ENCODE measurements at regions not wholly inside any gene's neighbourhood (a gene's known extent, or its start where the extent isn't known, plus 50 kb on each side); places are given as distances from the start of the nearest gene placed in this dataset.

DNA sequence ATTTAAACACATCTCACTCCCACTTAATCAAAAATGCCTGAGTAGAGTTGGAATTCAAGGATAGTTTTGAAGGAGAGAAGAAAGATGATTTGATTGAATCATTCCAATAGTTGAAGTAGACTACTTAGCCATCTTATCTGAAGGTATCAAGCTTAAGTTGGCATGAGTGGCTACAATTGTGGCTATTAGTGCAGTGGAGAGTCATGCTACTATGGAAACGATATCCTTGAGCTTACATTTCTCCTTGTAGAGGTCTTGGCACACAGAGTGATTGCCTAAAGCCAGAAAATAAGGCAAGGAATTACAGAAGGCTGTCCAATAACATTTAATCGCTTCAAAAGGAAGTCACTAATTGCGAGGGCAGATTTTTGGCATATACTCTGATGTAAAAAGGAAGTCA, 1022.7 kb downstream of the IGSF11 start:
- no peak for TF ChIP-seq POLR2A (IDR thresholded peaks at IDR 0.05)
- TF ChIP-seq, protein P1, sequence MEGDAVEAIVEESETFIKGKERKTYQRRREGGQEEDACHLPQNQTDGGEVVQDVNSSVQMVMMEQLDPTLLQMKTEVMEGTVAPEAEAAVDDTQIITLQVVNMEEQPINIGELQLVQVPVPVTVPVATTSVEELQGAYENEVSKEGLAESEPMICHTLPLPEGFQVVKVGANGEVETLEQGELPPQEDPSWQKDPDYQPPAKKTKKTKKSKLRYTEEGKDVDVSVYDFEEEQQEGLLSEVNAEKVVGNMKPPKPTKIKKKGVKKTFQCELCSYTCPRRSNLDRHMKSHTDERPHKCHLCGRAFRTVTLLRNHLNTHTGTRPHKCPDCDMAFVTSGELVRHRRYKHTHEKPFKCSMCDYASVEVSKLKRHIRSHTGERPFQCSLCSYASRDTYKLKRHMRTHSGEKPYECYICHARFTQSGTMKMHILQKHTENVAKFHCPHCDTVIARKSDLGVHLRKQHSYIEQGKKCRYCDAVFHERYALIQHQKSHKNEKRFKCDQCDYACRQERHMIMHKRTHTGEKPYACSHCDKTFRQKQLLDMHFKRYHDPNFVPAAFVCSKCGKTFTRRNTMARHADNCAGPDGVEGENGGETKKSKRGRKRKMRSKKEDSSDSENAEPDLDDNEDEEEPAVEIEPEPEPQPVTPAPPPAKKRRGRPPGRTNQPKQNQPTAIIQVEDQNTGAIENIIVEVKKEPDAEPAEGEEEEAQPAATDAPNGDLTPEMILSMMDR (IDR thresholded peaks at IDR 0.05 in 4 of 5, conservative IDR thresholded peaks at IDR 0.05 in 1 of 5) = no peak

Measured in gastrocnemius medialis (tissue), 4 donors.